NOMO-1 treated with DMSO at 0.1 percent for 48 hours (cell line): ENCODE measurements at regions not wholly inside any gene's neighbourhood (a gene's known extent, or its start where the extent isn't known, plus 50 kb on each side); places are given as distances from the start of the nearest gene placed in this dataset.
"Not testable (repeated sequence)": the region's sequence is repeated elsewhere in the genome, so short reads cannot be mapped to it uniquely, and the experiment has no call there.

Source experiments
- DNase-seq: peaks from one replicate; lab custom pipeline; 2025; ENCODE audit not compliant: unreplicated experiment; lab: John Stamatoyannopoulos, UW

DNA sequence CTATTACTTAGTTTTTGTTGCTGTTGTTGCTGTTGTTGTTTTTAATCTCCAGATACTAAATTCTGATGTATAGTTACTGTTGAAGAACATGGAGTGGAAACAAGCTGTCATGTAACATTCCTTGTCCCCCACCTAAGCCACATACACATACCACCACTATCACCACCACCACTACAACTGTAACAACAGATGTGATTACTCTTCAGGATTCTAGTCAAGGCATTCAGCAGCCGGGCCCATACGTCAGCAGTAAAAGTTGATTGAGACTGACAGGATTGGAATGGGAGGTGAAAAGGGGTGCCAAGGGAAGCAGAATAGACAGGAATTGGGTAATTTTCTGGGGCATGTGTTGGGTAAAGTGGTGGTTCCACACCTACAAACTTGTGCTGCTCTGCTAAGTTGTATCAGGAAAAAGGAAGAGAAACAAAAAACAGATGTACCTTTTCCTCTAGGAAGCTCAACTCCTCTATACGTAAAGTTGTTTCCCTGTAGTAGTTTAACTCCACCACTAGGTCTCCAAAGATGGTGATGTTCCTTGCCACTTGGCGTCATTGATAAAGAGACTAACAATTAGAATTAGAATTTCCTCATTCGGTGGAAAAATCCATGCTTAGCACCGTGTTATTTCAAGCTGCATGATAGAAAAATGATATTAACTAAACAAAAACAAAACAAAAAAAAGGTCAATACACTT is 138.6 kb downstream of the ARRDC3 start:
- DNase-seq, result no peak

DNA sequence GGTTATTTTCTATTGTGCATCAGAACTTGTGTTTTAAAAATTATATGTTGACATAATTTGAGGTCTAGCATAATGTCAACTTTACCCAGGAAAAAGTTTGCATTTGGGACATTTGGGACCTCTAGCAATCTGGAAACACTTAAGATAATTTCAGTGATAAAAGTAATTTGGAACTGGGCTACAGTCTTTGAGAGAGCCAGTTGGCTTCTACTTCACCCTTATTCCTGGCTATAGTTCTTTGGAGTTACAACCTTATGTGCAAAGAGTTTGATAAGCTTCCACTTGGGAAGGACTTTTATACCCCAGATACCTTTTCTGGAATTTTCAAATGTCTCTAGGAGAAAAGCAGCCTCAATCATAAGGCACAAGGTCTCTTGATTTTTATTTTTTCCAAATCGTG is 139.3 kb downstream of the ARRDC3 start:
- DNase-seq, result no peak

DNA sequence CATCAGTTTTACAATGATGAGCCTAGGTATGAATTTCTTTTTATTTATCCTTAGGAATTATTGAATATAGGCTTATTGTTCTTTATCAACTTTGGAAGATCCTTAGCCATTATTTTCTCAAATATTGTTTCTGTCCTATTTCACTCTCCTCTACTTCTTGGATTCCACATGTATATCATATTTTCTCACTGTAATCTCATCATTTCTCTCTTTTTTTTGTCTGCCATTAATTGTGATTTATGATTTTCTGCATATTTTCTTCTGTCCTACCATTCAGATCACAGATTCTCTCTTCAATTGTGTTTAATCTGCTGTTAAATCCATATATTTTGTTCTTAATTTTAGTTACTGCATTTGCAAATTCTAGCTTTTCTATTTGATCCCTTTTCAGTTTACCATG is 139.8 kb downstream of the ARRDC3 start:
- DNase-seq, result no peak

DNA sequence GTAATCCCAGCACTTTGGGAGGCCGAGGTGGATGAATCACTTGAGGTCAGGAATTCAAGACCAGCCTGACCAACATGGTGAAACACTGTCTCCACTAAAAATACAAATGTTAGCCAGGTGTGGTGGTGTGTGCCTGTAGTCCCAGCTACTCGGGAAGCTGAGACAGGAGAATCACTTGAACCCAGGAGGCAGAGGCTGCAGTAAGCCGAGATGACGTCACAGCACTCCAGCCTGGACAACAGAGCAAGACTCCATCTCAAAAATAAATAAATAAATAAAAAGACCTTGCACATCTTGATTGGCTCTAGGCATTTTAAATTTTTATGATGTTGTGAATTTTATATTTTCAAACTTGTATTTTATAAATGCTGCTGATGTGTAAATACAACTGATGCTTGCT is 141.7 kb downstream of the ARRDC3 start:
- not testable (repeated sequence) for DNase-seq

DNA sequence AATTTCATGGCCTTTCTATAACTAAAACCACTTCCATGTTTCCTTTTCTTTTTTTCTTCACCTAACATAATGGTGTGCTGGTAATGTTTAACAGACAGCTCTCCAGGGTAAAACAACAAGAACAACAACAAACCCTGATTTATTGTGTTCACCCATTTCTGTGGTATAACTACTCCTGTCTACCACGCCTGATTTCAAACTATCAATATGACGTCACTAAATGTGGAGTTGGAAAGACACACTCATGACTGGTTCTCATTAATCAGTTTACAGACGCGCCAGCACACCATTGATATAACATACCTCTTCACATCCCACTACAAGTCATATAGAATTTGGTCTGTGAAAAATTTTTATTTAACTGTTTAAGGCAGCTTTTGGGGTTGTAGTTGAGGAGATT is 142.9 kb downstream of the ARRDC3 start:
- DNase-seq, result no peak

DNA sequence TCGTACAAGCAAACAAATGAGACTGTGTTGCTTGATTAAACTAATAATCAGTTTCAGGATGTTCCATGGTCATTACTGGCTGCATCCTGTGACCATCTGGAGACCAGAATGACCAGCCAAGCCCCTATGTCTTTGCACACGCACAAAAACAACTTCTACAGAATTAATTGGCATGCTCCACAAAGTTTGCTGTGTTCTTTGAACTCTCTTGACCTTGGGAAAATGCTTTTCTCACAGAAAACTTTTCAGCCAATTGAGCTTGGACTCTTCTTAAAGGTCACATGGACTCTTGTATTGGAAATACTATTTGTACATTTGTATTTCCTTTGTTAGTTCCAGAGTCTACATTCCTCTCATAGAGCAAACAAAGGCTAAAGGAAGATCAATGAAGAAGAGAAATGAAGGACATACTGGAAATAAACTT is 147.8 kb downstream of the ARRDC3 start:
- no peak for DNase-seq

DNA sequence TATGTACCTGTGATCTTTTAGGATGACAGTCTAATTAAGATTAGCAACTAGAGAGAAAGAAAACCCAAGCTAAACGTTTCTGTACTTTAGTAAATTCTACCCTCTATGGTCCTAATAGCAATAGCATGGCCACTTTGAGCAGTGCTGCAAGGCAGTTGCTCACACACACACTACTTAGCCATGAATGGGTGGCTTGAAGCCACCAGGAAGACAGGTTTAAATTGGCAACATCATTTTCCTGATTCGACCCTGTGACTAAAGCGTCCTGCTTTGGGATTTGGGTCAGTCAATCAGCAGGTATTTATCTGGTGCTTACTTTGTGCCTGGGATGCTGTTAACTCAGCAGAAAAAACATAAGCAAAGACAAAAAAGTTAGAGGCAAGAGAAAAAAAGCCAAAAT is 150.6 kb downstream of the ARRDC3 start:
- no peak for DNase-seq

DNA sequence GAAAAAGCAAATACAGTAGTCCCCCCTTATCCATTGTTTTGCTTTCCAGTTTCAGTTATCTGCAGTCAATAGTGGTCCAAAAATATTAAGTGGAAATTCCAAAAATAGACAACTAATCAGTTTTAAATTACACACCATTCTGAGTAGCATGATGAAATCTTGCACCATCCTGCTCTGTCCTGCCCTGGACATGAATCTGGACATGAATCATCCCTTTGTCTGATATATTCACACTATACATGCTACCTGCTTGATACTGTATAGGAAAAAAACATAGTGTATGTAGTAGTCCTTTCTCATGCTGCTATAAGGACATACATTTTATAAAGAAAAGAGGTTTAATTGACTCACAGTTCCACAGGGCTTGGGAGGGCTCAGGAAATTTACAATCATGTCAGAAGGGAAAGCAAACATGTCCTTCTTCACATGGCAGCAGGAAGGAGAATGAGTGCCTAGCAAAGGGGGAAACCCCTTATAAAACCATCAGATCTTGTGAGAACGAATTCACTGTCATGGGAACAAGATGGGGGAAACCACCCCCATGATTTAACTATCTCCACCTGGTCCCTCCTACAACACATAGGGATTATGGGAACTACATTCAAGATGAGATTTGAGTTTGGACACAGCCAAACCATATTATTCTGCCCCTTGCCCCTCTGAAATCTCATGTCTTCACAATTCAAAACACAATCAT is 153.9 kb downstream of the ARRDC3 start:
- DNase-seq, result no peak

DNA sequence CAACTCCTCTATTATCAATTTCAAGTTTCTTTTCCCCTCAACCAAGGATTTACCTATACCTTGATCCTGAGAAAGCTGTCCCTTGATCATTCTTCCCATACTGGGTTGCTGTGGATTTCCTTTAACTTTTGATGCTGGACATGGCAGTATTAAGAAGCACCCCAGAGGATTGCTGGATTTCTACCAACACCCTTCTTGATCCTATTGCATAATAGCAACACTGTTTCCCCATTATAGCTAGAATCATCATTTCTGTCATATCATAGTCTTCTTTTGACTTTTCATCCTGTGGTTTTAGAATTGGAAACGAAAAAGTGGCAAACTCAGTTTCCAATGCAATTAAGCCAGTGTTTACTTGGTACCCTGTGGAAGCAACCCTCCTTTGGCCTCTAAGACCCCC is 154.9 kb downstream of the ARRDC3 start:
- DNase-seq, result no peak

DNA sequence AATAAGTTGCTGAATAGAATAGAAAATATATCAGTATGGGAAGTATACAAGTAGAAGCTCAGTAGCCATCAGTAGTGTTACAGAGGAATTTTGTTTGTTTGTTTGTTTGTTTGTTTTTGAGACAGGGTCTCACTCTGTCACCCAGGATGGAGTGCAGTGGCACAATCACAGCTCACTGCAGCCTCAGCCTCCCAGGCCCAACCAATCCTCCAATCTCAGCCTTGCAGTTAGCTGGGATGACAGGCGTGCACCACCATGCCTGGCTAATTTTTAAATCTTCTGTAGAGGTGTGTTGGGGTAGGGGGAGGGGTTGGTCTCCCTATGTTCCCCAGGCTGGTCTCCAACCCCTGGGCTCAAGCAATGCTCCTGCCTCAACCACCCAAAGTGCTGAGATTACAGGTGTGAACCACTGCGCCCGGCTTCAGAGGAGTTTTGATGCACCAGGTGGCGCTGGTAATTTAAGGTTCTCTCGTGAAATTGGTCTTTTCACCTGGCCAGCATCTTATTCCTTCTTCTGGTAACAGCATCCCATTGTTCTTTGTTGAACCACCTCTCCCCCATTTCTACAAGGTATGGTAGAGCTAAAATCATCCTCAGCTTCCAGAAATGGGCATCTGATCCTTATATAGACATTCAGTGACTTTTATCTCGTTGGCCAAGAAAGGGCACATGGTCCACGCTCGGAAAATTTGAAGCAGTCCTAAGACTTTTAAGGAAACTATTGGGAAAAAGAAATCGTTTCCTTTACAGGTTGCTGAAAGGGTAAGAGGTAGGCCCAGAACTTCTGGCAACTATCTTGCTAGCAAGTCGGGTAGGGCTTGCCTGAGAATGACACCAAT is 157.1 kb downstream of the ARRDC3 start:
- DNase-seq, result no peak

DNA sequence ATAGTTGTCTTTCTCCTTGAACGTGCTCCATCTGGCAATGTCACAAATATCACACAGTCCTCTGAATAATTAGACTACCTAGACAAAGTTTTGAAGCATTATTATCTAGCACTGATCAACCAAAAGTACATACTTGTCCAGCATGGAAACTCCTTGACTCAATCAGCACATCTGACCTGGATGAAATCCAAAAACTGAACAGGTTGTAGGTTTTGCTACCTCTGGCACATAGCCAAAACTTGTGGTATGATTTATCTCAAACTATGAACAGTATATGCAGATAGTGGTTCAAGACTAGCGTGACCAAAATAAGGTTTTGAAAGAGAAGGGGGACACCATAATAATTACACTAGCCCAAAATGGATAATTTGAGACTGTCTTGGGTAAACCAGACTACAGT is 158.1 kb downstream of the ARRDC3 start:
- DNase-seq, result no peak

DNA sequence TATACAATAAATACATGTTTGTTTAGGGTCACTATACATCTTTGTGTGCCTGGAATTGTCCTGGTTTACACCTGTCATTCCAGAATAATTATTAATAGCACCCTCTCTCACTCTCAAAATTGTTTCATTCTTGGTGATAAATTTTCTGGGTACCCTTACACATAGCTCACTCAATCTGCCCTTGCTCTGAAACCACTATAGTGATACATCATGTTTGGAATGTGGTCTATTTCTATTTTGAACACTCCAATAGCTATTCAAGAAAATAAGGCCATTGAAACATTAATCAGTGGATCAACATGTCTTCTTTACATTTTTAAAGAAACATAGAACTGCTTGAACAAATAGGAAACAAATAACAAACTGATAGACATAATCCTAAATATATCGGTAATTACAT is 158.7 kb downstream of the ARRDC3 start:
- no peak for DNase-seq

DNA sequence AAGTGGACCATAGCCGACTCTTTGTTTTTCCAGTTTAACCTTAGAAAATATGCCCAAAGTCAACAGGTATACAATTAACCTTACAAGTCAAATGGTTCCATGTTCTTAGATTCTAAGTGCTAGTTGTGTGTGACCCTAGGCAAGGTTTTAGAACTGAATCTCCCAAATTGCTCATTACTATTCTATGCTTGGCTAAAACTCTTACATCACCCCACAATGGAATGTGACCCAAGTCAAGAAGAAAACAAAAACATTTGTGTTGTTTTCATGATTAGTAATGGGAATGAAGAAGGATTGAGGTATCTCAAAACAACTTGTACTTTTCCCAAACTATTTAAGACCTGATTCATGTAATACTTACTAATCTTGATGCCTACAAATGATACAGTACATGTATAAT is 159.2 kb downstream of the ARRDC3 start:
- no peak for DNase-seq

DNA sequence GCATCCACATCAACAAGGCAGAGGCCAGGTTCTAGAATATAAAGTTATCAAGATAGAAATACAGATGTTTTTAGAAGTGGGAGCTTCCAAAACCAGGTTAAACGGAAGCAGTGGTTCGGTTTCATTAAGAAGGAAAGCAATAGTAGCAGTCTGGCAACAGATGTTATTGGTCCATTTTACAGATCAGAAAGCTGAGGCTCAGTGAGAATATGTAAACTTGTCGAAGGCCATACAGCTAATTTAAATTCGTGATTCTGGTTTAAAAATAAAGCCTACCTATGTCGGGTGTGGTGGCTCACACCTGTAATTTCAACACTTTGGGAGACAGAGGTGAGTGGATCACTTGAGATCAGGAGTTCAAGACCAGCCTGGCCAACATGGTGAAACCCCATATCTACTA is 160.6 kb downstream of the ARRDC3 start:
- DNase-seq, result no peak

DNA sequence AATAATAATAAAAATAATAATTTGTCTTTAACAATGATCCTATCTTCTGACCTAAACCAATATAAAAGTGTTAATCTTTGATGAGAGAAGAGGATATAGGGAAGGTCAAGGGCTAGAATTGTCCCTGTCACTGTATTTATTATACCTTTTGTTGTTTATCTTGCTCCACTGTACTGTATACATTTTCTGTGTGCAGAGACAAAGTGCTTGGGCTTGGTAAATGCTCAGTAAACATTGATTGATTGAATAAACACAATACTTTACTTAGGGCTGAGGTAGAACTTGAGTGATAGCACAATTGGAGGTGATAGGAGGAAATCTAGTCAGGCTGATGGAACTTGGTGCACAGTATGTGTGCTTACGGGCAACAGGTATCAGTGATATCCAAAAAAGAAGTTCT is 161.2 kb downstream of the ARRDC3 start:
- no peak for DNase-seq

DNA sequence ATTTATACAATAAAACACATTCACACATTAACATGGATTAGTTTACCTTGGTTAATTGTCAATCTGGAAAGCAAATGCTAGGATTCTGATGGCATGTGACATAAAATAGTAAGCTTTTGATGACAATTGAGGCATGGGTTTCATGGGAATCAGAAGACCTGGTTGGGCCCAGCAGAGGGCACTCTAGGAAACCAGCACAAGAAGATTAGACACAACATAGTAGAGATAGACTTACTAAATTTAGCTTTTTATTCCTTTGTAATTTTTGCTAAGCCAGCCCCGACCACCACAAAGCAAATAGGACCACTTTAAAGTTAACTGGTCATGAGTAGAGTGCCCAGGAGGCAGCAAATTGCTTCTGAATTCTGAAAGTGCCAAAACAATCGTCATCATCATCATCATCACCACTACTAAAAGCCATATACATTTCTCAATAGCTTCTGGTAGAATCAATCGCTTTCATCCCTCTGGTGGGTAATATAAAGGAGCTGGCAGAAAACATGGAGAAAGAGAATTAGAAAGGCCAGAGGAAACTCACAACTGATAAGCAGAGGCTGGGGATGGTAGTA is 163.2 kb downstream of the ARRDC3 start:
- no peak for DNase-seq

DNA sequence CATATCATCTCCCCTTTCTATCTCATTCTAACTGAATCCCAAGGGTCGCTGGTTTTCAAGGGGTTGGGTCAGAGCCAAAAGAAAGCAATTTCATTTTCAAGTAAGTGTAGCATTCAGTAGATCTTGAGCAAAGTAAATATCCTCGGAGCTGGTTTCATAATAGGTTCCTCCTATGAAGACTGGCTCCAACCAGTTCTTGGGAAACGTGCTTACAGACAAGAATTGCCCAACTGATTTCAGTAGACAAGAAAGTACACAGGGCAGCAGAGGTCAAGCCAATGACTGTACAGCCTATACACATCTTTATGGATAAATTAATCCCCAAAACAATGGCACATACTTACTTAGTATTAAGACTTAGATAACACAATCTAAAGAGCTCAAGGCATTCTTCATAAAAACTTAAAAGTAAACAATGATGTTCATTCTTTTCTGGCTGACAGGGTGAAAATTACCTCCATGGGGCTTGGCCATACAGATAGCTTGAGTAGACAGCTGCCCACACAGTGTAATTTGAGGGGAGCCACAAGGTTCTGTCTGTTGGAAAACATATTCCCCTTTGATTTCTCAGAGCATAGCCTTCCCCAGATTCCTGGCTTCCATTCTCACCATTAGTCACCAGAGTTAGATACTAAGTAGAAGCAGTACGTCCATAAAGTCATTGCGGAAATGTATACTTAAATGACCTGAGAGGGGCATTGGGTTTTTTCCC is 163.9 kb downstream of the ARRDC3 start:
- peak; percentile 95 for DNase-seq

DNA sequence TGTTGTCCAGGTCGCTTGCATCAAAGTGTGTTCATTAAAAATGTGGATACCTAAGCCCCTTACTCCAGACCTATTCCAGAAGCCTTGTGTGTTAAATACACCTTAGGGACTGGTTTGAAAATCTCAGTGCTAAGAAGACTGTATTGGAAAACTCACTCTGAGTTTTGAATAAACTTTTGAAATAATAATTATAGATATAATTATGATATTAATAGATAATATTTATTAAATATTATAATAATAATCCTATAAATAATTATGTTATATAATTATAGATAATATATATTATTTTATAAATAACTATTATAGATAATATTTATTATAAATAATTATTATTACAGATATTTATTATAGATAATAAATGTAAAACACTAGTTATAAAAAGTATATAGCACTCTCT is 165.3 kb downstream of the ARRDC3 start:
- no peak for DNase-seq

DNA sequence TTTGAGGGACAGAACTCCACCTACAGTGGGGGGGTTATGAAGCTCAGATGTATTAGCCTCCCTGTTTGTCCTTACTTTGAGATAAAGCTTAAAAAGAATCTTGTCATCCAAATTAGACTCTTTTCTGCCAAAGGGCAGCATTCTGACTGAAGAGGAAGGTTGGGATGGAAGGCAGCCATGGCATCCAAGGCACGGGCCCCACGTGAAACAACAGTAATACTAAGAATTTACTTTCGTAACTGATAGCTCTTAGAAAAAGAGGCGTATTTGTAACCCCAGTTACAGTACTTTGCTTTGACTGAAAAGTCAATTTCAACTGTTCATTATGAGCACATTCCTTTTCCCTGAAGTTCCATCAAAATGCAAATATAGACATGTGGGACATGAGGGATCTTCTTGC is 168.5 kb downstream of the ARRDC3 start:
- DNase-seq, result no peak
